ENCODE measurements at regions not wholly inside any gene's neighbourhood (a gene's known extent, or its start where the extent isn't known, plus 50 kb on each side); places are given as distances from the start of the nearest gene placed in this dataset.

DNA sequence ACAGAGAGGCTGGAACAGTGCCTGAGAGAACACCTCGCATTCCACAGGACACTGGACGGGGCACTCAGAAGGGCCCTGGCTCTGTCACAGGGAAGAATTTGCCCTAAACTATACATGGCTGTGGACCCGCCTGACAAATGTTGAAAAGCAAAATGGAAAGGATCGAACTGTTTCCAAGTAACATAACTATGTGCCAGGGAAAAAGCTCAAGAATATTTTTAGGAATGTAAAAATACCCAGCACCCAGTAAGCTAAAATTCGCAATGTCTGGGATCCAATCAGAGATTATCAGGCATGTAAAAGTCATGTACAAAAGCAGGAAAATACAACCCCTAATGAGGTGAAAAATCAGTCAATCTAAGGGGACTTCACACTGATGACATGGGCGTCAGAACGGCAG lies 215.9 kb downstream of the TTLL2 start:
- TF ChIP-seq REST (IDR thresholded peaks at IDR 0.05; ENCODE audit: low read depth) (no peak), TCF12 (IDR thresholded peaks at IDR 0.05; ENCODE audit: low read depth) (no peak), TEAD4 (IDR thresholded peaks at IDR 0.05) (no peak)

Data from Ishikawa (cell line).